ENCODE measurements at regions not wholly inside any gene's neighbourhood (a gene's known extent, or its start where the extent isn't known, plus 50 kb on each side); places are given as distances from the start of the nearest gene placed in this dataset.

DNA sequence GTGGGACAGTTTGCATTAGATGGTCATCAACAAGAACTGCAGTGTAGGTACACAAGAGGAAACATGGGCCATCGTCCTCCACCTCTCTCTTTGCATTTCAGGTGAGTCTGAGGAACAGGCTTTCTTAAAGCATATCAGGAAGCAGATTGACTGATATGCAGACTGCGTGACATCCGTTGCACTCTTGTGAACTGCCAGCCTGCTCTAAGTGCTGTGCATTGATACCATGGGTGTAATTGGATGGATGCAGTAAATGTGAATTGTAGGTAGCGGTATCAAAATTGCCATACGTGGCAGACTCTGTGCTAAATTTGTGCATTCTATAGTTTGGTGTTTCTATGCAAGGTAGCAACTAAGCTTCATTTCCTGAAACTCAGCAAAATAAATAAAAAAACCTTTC, 1008.3 kb downstream of the EFNB2 start:
- intact Hi-C loops (cut with DNase I; ENCODE audit: low total_unique reads) = no loop called here
- no peak overlapping the region for H3K4me3 ChIP-seq (ENCODE audit: low read depth, poor library complexity, severe bottlenecking)
- no peak for DNase-seq (ENCODE audit: low spot score in 2 of 2)
- WGBS, 2 donors = 93 to 95% methylated on average over 5 of the region's 5 CpGs
- TF ChIP-seq, protein P1, sequence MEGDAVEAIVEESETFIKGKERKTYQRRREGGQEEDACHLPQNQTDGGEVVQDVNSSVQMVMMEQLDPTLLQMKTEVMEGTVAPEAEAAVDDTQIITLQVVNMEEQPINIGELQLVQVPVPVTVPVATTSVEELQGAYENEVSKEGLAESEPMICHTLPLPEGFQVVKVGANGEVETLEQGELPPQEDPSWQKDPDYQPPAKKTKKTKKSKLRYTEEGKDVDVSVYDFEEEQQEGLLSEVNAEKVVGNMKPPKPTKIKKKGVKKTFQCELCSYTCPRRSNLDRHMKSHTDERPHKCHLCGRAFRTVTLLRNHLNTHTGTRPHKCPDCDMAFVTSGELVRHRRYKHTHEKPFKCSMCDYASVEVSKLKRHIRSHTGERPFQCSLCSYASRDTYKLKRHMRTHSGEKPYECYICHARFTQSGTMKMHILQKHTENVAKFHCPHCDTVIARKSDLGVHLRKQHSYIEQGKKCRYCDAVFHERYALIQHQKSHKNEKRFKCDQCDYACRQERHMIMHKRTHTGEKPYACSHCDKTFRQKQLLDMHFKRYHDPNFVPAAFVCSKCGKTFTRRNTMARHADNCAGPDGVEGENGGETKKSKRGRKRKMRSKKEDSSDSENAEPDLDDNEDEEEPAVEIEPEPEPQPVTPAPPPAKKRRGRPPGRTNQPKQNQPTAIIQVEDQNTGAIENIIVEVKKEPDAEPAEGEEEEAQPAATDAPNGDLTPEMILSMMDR (IDR thresholded peaks at IDR 0.05) = no peak
- no peak for TF ChIP-seq POLR2A (IDR thresholded peaks at IDR 0.05)

DNA sequence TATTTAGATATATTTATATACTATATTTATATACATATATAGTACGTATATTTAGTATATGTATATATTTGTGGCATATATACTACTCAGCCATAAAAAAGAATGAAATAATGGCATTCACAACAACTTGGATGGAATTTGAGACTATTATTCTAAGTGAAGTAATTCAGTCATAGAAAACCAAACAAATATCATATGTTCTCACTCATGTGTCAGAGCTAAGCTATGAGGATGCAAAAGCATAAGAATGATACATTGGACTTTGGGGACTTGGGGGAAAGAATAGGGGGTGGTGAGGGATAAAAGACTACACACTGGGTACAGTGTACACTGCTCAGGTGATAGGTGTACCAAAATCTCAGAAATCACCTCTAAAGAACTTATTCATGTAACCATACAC, 1015.7 kb downstream of the EFNB2 start:
- DNase-seq (ENCODE audit: low spot score in 2 of 2) = no peak
- intact Hi-C loops (cut with DNase I; ENCODE audit: low total_unique reads) = no loop called here
- no peak overlapping the region for H3K4me3 ChIP-seq (ENCODE audit: low read depth, poor library complexity, severe bottlenecking)
- TF ChIP-seq, protein P1 (IDR thresholded peaks at IDR 0.05) = no peak
- no peak for TF ChIP-seq POLR2A (IDR thresholded peaks at IDR 0.05)
- WGBS, 2 donors = 0% methylated on average over 1 of the region's 1 CpG

DNA sequence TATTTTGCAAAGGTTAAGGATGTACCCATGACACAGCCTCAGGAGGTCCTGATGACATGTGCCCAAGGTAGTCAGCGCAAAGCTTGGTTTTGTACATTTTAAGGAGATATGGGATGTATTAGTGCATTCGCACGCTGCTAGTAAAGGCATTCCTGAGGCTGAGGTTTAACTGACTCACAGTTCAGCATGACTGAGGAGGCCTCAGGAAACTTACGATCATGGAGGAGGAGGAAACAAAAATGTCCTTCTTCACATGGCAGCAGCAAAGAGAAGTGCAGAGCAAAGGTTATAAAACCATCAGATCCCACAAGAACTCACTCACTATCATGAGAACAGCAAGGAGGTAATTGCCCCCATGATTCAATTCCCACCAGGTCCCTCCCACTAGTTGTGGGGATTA, 1017.4 kb downstream of the EFNB2 start:
- intact Hi-C loops (cut with DNase I; ENCODE audit: low total_unique reads) = no loop called here
- no peak overlapping the region for H3K4me3 ChIP-seq (ENCODE audit: low read depth, poor library complexity, severe bottlenecking)
- DNase-seq (ENCODE audit: low spot score in 2 of 2) = no peak
- 93 to 99% methylated on average over 4 of the region's 4 CpGs for WGBS, 2 donors
- no peak for TF ChIP-seq POLR2A (IDR thresholded peaks at IDR 0.05)
- TF ChIP-seq, protein P1 (IDR thresholded peaks at IDR 0.05) = no peak

DNA sequence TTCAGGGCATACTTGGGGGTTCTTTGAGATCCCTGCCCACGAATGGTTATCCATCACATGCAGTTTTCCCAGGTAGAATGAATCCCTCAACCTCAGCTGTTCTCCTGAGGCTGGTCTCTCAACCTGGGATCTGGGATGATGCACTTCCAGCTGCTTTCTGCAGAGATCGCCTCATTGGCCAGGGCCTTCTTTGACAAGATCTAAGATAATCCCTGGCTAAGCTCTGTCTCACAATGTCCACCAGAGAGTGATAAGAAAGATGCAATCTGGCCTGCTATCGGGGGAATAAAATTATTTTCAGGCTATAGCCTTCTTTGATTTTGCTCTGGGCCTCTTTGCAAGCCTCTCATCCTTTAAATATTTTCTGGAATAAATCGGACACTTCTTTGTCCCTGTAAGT, 1021.1 kb downstream of the EFNB2 start:
- no peak overlapping the region for H3K4me3 ChIP-seq (ENCODE audit: low read depth, poor library complexity, severe bottlenecking)
- no peak for DNase-seq (ENCODE audit: low spot score in 2 of 2)
- intact Hi-C loops (cut with DNase I; ENCODE audit: low total_unique reads) = no loop called here
- WGBS, 2 donors = 77 to 90% methylated on average over 4 of the region's 4 CpGs
- TF ChIP-seq, protein P1 (IDR thresholded peaks at IDR 0.05) = no peak
- no peak for TF ChIP-seq POLR2A (IDR thresholded peaks at IDR 0.05)

DNA sequence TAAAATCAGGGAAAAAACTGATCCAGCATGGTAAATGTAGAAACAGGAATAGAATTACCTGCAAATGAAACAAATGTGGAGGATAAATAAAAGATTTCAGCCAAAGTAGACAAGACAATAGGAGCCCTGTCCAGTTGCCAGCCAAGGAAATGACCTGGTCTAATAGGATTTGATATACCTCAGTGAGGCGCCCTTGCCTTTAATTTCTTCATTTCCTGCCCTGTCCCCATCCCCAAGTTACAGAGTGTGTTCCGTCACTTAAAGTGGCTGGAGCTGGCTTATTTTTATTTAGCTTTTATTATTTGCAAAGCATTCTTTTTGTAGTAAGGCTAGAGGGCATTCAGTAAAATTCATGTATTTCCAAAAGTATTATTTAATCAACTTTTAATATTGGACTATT, 1022.0 kb downstream of the EFNB2 start:
- H3K4me3 ChIP-seq (ENCODE audit: low read depth, poor library complexity, severe bottlenecking) = no peak overlapping the region
- intact Hi-C loops (cut with DNase I; ENCODE audit: low total_unique reads) = no loop called here
- no peak for DNase-seq (ENCODE audit: low spot score in 2 of 2)
- no peak for TF ChIP-seq POLR2A (IDR thresholded peaks at IDR 0.05)
- TF ChIP-seq, protein P1 (IDR thresholded peaks at IDR 0.05) = no peak
- WGBS, 2 donors = 92 to 94% methylated on average over 2 of the region's 2 CpGs

DNA sequence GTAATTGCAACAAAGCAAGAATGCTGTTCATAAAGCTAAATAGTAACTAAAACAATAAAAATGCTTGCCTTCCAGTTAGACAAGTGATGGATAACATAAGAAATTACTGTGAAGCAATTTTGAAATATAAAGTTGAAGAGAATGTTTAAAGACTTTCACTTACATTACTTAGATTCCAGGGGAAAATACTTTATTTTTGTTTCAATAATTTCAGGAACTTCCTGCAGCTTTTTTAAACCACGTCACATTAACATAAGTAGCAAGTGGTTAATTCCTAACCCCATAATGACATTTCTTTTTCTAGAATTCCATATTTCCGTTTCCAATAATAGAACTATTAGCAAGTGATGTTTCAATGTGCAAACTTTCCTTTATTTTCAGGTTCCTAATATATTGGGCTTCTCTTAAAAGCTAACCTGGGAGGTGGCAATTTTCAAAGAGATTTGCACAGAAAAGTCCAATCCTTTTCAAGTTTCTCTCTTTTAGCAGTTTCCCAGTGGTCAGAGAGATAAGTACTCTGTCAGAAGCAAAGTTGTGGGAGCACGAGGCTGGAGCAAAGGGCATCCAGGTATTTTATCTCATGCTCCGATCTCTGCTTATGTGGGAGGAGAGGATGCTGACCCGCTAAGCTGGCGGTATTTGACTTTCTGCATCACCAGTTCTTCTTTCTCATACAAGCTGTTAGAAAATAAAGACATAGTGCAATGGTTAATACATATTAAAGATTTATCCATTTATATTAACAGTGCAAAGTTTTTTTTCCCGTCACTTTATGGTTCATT, 1025.3 kb downstream of the EFNB2 start:
- intact Hi-C loops (cut with DNase I; ENCODE audit: low total_unique reads) = no loop called here
- H3K4me3 ChIP-seq (ENCODE audit: low read depth, poor library complexity, severe bottlenecking) = no peak overlapping the region
- DNase-seq (ENCODE audit: low spot score in 2 of 2) = no peak
- TF ChIP-seq POLR2A (IDR thresholded peaks at IDR 0.05) = no peak
- TF ChIP-seq, protein P1 (IDR thresholded peaks at IDR 0.05) = no peak
- 75 to 76% methylated on average over 7 of the region's 7 CpGs for WGBS, 2 donors

Measured in lower leg skin (tissue), 4 donors.